ENCODE measurements at regions not wholly inside any gene's neighbourhood (a gene's known extent, or its start where the extent isn't known, plus 50 kb on each side); places are given as distances from the start of the nearest gene placed in this dataset.
A peak's percentile ranks its signal among the peaks of the same experiment; 100 is the strongest.

DNA sequence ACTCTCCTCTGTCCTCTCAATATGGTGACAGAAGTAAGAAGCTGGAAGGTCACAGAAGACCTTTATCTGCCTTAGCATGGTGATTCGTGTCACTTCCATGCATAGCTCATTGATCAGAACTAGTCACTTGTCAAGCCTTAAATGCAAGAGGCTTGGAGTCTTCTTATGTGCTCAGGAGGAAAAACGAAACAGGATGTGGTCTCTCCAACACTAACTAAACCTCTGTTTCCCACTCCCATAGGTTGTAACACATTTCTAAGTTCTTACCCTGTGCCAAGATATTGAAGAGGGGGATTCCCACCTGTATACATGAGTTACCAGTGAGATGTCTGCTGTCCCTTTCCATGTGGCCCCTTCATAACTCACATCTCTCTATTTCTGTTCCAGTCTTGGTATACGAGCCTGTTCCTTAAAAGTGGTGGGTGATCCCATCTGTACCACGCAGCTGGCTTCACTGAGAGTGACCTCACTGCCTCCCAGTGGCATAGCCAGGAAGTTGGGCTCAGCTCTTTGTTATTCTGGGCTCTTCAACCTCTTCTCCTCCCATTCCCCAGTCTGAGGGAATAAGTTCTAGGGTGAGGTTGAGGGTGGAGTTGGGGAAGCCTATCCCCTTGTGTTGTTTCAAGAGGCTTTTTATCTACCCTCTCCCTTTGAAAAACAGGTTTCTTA, 203.2 kb upstream of the PPP2R3A start:
- TF ChIP-seq, protein P1, sequence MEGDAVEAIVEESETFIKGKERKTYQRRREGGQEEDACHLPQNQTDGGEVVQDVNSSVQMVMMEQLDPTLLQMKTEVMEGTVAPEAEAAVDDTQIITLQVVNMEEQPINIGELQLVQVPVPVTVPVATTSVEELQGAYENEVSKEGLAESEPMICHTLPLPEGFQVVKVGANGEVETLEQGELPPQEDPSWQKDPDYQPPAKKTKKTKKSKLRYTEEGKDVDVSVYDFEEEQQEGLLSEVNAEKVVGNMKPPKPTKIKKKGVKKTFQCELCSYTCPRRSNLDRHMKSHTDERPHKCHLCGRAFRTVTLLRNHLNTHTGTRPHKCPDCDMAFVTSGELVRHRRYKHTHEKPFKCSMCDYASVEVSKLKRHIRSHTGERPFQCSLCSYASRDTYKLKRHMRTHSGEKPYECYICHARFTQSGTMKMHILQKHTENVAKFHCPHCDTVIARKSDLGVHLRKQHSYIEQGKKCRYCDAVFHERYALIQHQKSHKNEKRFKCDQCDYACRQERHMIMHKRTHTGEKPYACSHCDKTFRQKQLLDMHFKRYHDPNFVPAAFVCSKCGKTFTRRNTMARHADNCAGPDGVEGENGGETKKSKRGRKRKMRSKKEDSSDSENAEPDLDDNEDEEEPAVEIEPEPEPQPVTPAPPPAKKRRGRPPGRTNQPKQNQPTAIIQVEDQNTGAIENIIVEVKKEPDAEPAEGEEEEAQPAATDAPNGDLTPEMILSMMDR (conservative IDR thresholded peaks at IDR 0.05 in 1 of 2, IDR thresholded peaks at IDR 0.05 in 1 of 2; ENCODE audit: extremely low read depth in 1 of 2, insufficient read depth in 1 of 2, low read depth in 1 of 2, low read length in 2 of 2): peak; percentile 3 to 21
- TF ChIP-seq EZH2 (IDR thresholded peaks at IDR 0.05; ENCODE audit: borderline replicate concordance, low read length): no peak

All from mammary epithelial cell (primary cell).